SK-N-SH treated with all-trans-retinoic acid at 6 μM for 48 hours (cell line): ENCODE measurements at regions not wholly inside any gene's neighbourhood (a gene's known extent, or its start where the extent isn't known, plus 50 kb on each side); places are given as distances from the start of the nearest gene placed in this dataset.

Experiments used
- ATAC-seq: fragments of 200-7000 bp; cut with Tn5 transposase; 3 replicates; pipeline ENCODE4 v1.9.1; 2020; ENCODE audit warnings: mild to moderate bottlenecking, moderate library complexity
- ARNTL ChIP-seq: fragments of 450-650 bp; formaldehyde crosslinking; IDR thresholded peaks from 2 replicates; pipeline ENCODE4 v1.5.0; 2020; ENCODE audit warnings: low read depth, mild to moderate bottlenecking, moderate library complexity, borderline replicate concordance
- BACH2 ChIP-seq: fragments of 250-450 bp; sonication (Bioruptor Pico); IDR thresholded peaks from 2 replicates; pipeline ENCODE4 v1.9.0; 2021; ENCODE audit warnings: mild to moderate bottlenecking, borderline replicate concordance
- GLIS3 ChIP-seq: fragments of 250-450 bp; sonication (Bioruptor Pico); IDR thresholded peaks from 2 replicates; pipeline ENCODE4 v1.5.0; 2020; ENCODE audit warnings: mild to moderate bottlenecking, moderate library complexity
- ISL1 ChIP-seq: fragments of 250-450 bp; sonication (Bioruptor Pico); IDR thresholded peaks from 2 replicates; pipeline ENCODE4 v2.1.2; 2022; ENCODE audit warnings: mild to moderate bottlenecking, moderate library complexity
- OSR1 ChIP-seq: fragments of 250-450 bp; sonication (Bioruptor Pico); IDR thresholded peaks from 2 replicates; pipeline ENCODE4 v1.8.0; 2022; ENCODE audit warnings: moderate library complexity, mild to moderate bottlenecking, inconsistent platforms
- POU6F1 ChIP-seq: fragments of 250-450 bp; sonication (Bioruptor Pico); IDR thresholded peaks from 2 replicates; pipeline ENCODE4 v1.8.0; 2021; ENCODE audit warnings: low read depth, mild to moderate bottlenecking, moderate library complexity, borderline replicate concordance
- PPARA ChIP-seq: fragments of 250-450 bp; sonication (Bioruptor Pico); IDR thresholded peaks from 2 replicates; pipeline ENCODE4 v1.5.0; 2020; ENCODE audit warnings: mild to moderate bottlenecking, borderline replicate concordance
- RARB ChIP-seq: fragments of 250-450 bp; sonication (Bioruptor Pico); IDR thresholded peaks from 2 replicates; pipeline ENCODE4 v1.8.0; 2021; ENCODE audit warnings: mild to moderate bottlenecking, moderate library complexity
- TOX ChIP-seq: fragments of 250-450 bp; sonication (Bioruptor Pico); IDR thresholded peaks from 2 replicates; pipeline ENCODE4 v1.8.0; 2021; ENCODE audit warnings: mild to moderate bottlenecking, moderate library complexity, borderline replicate concordance
- ZC3H10 ChIP-seq: fragments of 250-450 bp; sonication (Bioruptor Pico); IDR thresholded peaks from 2 replicates; pipeline ENCODE4 v1.5.1; 2021; ENCODE audit warnings: mild to moderate bottlenecking, moderate library complexity
- ZFP3 ChIP-seq: fragments of 250-450 bp; sonication (Bioruptor Pico); IDR thresholded peaks from 2 replicates; pipeline ENCODE4 v1.5.0; 2020; ENCODE audit warnings: mild to moderate bottlenecking, moderate library complexity
- ZFP30 ChIP-seq: fragments of 450-650 bp; formaldehyde crosslinking; IDR thresholded peaks from 2 replicates; pipeline ENCODE4 v1.5.0; 2022; ENCODE audit warnings: mild to moderate bottlenecking, moderate library complexity
- ZNF565 ChIP-seq: fragments of 450-650 bp; formaldehyde crosslinking; conservative IDR thresholded peaks from 2 replicates; pipeline ENCODE4 v1.5.0; 2020; ENCODE audit warnings: low read depth, mild to moderate bottlenecking, moderate library complexity
- ZNF70 ChIP-seq: fragments of 450-650 bp; formaldehyde crosslinking; IDR thresholded peaks from 2 replicates; pipeline ENCODE4 v1.5.0; 2020; ENCODE audit warnings: mild to moderate bottlenecking, moderate library complexity
- ZNF8 ChIP-seq: fragments of 450-650 bp; formaldehyde crosslinking; IDR thresholded peaks from 2 replicates; pipeline ENCODE4 v1.5.0; 2020; ENCODE audit warnings: mild to moderate bottlenecking, moderate library complexity
- TF ChIP-seq, protein P1 (sequence below): fragments of 250-450 bp; sonication (Bioruptor Pico); IDR thresholded peaks from 2 replicates; pipeline ENCODE4 v1.5.1; 2021; ENCODE audit warnings: mild to moderate bottlenecking, moderate library complexity
- TF ChIP-seq, protein P2 (sequence below): fragments of 250-450 bp; sonication (Bioruptor Pico); IDR thresholded peaks from 2 replicates; pipeline ENCODE4 v1.5.1; 2020; ENCODE audit warnings: low read depth, mild to moderate bottlenecking, moderate library complexity
- TF ChIP-seq, protein P3 (sequence below): fragments of 250-450 bp; sonication (Bioruptor Pico); IDR thresholded peaks from 2 replicates; pipeline ENCODE4 v1.8.0; 2020; ENCODE audit warnings: mild to moderate bottlenecking, moderate library complexity, borderline replicate concordance
- TF ChIP-seq, protein P4 (sequence below): fragments of 250-450 bp; sonication (Bioruptor Pico); IDR thresholded peaks from 2 replicates; pipeline ENCODE4 v1.5.0; 2020; ENCODE audit warnings: mild to moderate bottlenecking, moderate library complexity

- ATAC-seq = no peak
- TF ChIP-seq, protein P1, sequence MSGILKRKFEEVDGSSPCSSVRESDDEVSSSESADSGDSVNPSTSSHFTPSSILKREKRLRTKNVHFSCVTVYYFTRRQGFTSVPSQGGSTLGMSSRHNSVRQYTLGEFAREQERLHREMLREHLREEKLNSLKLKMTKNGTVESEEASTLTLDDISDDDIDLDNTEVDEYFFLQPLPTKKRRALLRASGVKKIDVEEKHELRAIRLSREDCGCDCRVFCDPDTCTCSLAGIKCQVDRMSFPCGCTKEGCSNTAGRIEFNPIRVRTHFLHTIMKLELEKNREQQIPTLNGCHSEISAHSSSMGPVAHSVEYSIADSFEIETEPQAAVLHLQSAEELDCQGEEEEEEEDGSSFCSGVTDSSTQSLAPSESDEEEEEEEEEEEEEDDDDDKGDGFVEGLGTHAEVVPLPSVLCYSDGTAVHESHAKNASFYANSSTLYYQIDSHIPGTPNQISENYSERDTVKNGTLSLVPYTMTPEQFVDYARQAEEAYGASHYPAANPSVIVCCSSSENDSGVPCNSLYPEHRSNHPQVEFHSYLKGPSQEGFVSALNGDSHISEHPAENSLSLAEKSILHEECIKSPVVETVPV (CRISPR knock-in tag) = no peak
- TF ChIP-seq ZNF565 (CRISPR knock-in tag) (no peak), ZNF70 (CRISPR knock-in tag) (no peak), ZFP30 (CRISPR knock-in tag) (no peak), TOX (CRISPR knock-in tag) (no peak), GLIS3 (CRISPR knock-in tag) (no peak), RARB (no peak), ARNTL (no peak), BACH2 (CRISPR knock-in tag) (no peak), ZNF8 (CRISPR knock-in tag) (no peak)
- TF ChIP-seq, protein P2, sequence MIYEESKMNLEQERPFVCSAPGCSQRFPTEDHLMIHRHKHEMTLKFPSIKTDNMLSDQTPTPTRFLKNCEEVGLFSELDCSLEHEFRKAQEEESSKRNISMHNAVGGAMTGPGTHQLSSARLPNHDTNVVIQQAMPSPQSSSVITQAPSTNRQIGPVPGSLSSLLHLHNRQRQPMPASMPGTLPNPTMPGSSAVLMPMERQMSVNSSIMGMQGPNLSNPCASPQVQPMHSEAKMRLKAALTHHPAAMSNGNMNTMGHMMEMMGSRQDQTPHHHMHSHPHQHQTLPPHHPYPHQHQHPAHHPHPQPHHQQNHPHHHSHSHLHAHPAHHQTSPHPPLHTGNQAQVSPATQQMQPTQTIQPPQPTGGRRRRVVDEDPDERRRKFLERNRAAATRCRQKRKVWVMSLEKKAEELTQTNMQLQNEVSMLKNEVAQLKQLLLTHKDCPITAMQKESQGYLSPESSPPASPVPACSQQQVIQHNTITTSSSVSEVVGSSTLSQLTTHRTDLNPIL (CRISPR knock-in tag) = no peak
Observed at GRCh38 chr16:13612623-13613022, 307.3 kb upstream of the ERCC4 start.

DNA sequence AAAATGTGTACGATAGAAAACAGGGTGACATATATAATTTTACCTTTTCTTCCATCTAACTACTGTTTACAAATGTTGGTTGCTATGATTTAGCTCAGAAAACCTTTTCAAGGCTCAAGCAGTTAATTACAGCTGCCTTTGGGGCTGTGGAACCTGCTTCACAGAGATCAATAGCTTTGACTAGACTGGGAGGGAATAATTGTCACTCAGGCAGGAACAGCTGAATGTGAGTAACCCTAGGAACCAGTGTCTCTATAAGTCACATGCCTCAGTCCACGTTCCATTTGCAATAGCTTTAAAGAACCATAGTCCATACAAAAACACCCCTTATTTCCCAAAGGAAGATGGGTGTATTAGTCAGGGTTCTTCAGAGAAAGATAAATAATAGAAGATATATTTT, 306.8 kb upstream of the ERCC4 start:
- TF ChIP-seq RARB (no peak), ZC3H10 (CRISPR knock-in tag) (no peak)
- TF ChIP-seq, protein P1 (CRISPR knock-in tag) = no peak
- TF ChIP-seq, protein P3, sequence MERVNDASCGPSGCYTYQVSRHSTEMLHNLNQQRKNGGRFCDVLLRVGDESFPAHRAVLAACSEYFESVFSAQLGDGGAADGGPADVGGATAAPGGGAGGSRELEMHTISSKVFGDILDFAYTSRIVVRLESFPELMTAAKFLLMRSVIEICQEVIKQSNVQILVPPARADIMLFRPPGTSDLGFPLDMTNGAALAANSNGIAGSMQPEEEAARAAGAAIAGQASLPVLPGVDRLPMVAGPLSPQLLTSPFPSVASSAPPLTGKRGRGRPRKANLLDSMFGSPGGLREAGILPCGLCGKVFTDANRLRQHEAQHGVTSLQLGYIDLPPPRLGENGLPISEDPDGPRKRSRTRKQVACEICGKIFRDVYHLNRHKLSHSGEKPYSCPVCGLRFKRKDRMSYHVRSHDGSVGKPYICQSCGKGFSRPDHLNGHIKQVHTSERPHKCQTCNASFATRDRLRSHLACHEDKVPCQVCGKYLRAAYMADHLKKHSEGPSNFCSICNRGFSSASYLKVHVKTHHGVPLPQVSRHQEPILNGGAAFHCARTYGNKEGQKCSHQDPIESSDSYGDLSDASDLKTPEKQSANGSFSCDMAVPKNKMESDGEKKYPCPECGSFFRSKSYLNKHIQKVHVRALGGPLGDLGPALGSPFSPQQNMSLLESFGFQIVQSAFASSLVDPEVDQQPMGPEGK (CRISPR knock-in tag) = no peak
- ATAC-seq = no peak

- no peak for TF ChIP-seq OSR1 (CRISPR knock-in tag)
- no peak for TF ChIP-seq ZNF8 (CRISPR knock-in tag)
- TF ChIP-seq, protein P3 (CRISPR knock-in tag) = no peak
- TF ChIP-seq ISL1 (CRISPR knock-in tag) = no peak
- no peak for TF ChIP-seq ZNF565 (CRISPR knock-in tag)
- TF ChIP-seq ZC3H10 (CRISPR knock-in tag) = no peak
- TF ChIP-seq, protein P4, sequence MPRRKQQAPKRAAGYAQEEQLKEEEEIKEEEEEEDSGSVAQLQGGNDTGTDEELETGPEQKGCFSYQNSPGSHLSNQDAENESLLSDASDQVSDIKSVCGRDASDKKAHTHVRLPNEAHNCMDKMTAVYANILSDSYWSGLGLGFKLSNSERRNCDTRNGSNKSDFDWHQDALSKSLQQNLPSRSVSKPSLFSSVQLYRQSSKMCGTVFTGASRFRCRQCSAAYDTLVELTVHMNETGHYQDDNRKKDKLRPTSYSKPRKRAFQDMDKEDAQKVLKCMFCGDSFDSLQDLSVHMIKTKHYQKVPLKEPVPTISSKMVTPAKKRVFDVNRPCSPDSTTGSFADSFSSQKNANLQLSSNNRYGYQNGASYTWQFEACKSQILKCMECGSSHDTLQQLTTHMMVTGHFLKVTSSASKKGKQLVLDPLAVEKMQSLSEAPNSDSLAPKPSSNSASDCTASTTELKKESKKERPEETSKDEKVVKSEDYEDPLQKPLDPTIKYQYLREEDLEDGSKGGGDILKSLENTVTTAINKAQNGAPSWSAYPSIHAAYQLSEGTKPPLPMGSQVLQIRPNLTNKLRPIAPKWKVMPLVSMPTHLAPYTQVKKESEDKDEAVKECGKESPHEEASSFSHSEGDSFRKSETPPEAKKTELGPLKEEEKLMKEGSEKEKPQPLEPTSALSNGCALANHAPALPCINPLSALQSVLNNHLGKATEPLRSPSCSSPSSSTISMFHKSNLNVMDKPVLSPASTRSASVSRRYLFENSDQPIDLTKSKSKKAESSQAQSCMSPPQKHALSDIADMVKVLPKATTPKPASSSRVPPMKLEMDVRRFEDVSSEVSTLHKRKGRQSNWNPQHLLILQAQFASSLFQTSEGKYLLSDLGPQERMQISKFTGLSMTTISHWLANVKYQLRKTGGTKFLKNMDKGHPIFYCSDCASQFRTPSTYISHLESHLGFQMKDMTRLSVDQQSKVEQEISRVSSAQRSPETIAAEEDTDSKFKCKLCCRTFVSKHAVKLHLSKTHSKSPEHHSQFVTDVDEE (CRISPR knock-in tag) = no peak
- no peak for TF ChIP-seq ARNTL
- TF ChIP-seq POU6F1 (CRISPR knock-in tag) = no peak
- TF ChIP-seq RARB = no peak
- TF ChIP-seq, protein P1 (CRISPR knock-in tag) = no peak
- TF ChIP-seq PPARA (CRISPR knock-in tag) = no peak
- no peak for TF ChIP-seq GLIS3 (CRISPR knock-in tag)
- no peak for TF ChIP-seq ZFP3 (CRISPR knock-in tag)
- ATAC-seq = no peak
Observed at GRCh38 chr16:13621639-13622038, 298.3 kb upstream of the ERCC4 start.
